CD4-positive, CD25-positive, alpha-beta regulatory T cell (primary cell): ENCODE measurements at regions not wholly inside any gene's neighbourhood (a gene's known extent, or its start where the extent isn't known, plus 50 kb on each side); places are given as distances from the start of the nearest gene placed in this dataset.

ENCODE experiments used
- ATAC-seq, 2 donors: fragments of 150-1000 bp; cut with Tn5 transposase; one replicate each; pipeline ENCODE4 v1.10.0; 2021; ENCODE audit warnings: low read depth in 2 of 2, moderate number of reproducible peaks in 2 of 2, moderate library complexity in 1 of 2
- DNase-seq, 3 donors: peaks; one replicate each; pipeline versions ENCODE4 v3.0.0 to v3.0.0-alpha.2; 2012 to 2022; ENCODE audit warnings: mixed read lengths in 1 of 3
- H3K27ac ChIP-seq: one replicate; pipeline ENCODE4 v1.7.0; 2013; ENCODE audit warnings: mild to moderate bottlenecking, low read length; ENCODE audit not compliant: insufficient read depth, poor library complexity, severe bottlenecking
- H3K27me3 ChIP-seq: one replicate; pipeline ENCODE4 v1.7.0; 2013; ENCODE audit warnings: low read length; ENCODE audit not compliant: control insufficient read depth, insufficient read depth
- H3K36me3 ChIP-seq: one replicate; pipeline ENCODE4 v1.7.0; 2013; ENCODE audit warnings: mild to moderate bottlenecking, low read length, moderate library complexity; ENCODE audit not compliant: control insufficient read depth, insufficient read depth
- H3K4me1 ChIP-seq: 2 replicates; pipeline ENCODE4 v1.7.0; 2013; ENCODE audit warnings: mild to moderate bottlenecking, low read length; ENCODE audit not compliant: insufficient read depth, control insufficient read depth, poor library complexity, severe bottlenecking
- H3K4me3 ChIP-seq: one replicate; pipeline ENCODE4 v1.7.0; 2013; ENCODE audit warnings: low read depth, mild to moderate bottlenecking, low read length, moderate library complexity
- H3K9me3 ChIP-seq, 2 experiments: 1 replicate in 1 of 2; 2 replicates in 1 of 2; pipeline ENCODE4 v1.7.0; 2013; ENCODE audit warnings: low read length in 2 of 2, mild to moderate bottlenecking in 1 of 2, moderate library complexity in 1 of 2; ENCODE audit not compliant: control insufficient read depth in 2 of 2
- H3K27ac Mint-ChIP-seq, 3 donors: one replicate each; pipeline ENCODE4 v1.8.0; 2020 to 2022; ENCODE audit warnings: mild to moderate bottlenecking in 3 of 3, mixed read lengths in 3 of 3, moderate library complexity in 2 of 3
- H3K27me3 Mint-ChIP-seq: one replicate; pipeline ENCODE4 v1.8.0; 2022; ENCODE audit warnings: mild to moderate bottlenecking, mixed read lengths
- H3K36me3 Mint-ChIP-seq: one replicate; pipeline ENCODE4 v1.8.0; 2020; ENCODE audit warnings: mixed read lengths
- H3K4me1 Mint-ChIP-seq, 4 donors: one replicate each; pipeline ENCODE4 v1.8.0; 2020 to 2022; ENCODE audit warnings: mixed read lengths in 4 of 4, mild to moderate bottlenecking in 1 of 4
- H3K4me3 Mint-ChIP-seq, 4 donors: one replicate each; pipeline ENCODE4 v1.8.0; 2020 to 2022; ENCODE audit warnings: mild to moderate bottlenecking in 4 of 4, mixed read lengths in 4 of 4, moderate library complexity in 3 of 4
- H3K9me3 Mint-ChIP-seq, 7 donors: one replicate each; pipeline ENCODE4 v1.8.0; 2020 to 2022; ENCODE audit warnings: mixed read lengths in 7 of 7, mild to moderate bottlenecking in 3 of 7, moderate library complexity in 2 of 7

DNA sequence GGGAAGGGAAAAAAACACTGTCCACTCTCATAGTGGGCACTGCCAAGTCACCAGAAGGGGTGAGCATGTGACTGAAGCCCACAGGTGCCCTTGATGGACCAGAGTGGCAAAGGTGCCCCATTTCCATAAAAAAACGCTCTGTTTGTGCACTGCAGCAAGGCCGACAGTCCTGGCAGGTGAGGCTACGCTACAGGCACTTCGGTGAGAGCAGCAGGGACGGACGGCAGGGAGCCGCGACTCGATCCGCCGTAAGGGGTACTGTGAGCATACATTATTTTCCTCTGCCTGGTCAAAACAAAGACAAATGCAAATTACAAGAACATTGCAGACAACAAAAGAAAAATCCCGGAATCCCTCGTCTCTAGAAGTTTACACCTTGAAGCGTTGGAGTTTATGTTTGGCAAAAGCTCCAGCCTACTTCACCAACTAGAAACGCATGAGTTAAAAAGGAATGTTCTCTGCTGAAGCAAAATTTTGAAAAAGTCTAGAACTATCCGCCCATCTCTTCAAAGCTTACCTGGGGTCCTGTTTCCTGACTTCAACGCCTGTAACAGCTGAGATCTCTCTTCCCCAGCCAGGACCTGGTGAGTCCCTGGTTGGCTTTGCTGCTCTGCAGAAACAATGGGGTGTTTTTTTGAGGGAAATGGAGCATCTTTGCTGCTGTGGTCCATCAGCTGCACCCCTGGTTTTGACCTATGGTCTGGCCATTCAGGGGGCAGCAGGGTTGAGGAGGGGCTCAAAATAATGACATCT is 52.9 kb upstream of the RFLNA start:
- DNase-seq (no peak), ATAC-seq (no peak)
- Mint-ChIP-seq H3K36me3 (no peaks in the 10 kb centered on the region), H3K27ac (no peak overlapping the region), H3K27me3 (peaks cover 7% of the 10 kb centered on the region), H3K4me1 (no peaks in the 10 kb centered on the region), H3K9me3 (peaks cover 0 to 10% (median 3%) of the 10 kb centered on the region in 7 donors), H3K4me3 (no peak overlapping the region)
- Histone ChIP-seq H3K36me3 (no peaks in the 10 kb centered on the region), H3K27ac (no peak overlapping the region), H3K4me1 (no peaks in the 10 kb centered on the region), H3K27me3 (no peaks in the 10 kb centered on the region), H3K9me3 (peaks cover 0 to 5% of the 10 kb centered on the region in 2 experiments), H3K4me3 (no peak overlapping the region)

- Mint-ChIP-seq H3K4me3 (no peak overlapping the region), H3K9me3 (peaks cover 0 to 16% (median 3%) of the 10 kb centered on the region in 7 donors), H3K36me3 (no peaks in the 10 kb centered on the region)
Measured at GRCh38 chr12:124242529-124243065, 52.3 kb upstream of the RFLNA start.

GRCh38 chr12:124243936-124244335 is 51.0 kb upstream of the RFLNA start:
- ATAC-seq (no peak), DNase-seq (no peak)
- Mint-ChIP-seq H3K36me3 (no peaks in the 10 kb centered on the region), H3K27ac (no peak overlapping the region), H3K4me3 (no peak overlapping the region), H3K4me1 (no peaks in the 10 kb centered on the region), H3K27me3 (peaks cover 7% of the 10 kb centered on the region), H3K9me3 (peaks cover 0 to 19% (median 4%) of the 10 kb centered on the region in 7 donors)
- H3K4me1 ChIP-seq = no peaks in the 10 kb centered on the region
- no peaks in the 10 kb centered on the region for H3K27me3 ChIP-seq
- no peaks in the 10 kb centered on the region for H3K36me3 ChIP-seq
- H3K27ac ChIP-seq = no peak overlapping the region
- peaks cover 6% of the 10 kb centered on the region in 2 experiments for H3K9me3 ChIP-seq
- H3K4me3 ChIP-seq = no peak overlapping the region

More at GRCh38 chr12:124242529-124243065, 52.3 kb upstream of the RFLNA start:
- Mint-ChIP-seq H3K4me1 (no peaks in the 10 kb centered on the region), H3K27me3 (peaks cover 7% of the 10 kb centered on the region), H3K27ac (no peak overlapping the region)
- no peak for ATAC-seq
- DNase-seq = no peak
- Histone ChIP-seq H3K4me1 (no peaks in the 10 kb centered on the region), H3K36me3 (no peaks in the 10 kb centered on the region), H3K27ac (no peak overlapping the region), H3K4me3 (no peak overlapping the region), H3K27me3 (no peaks in the 10 kb centered on the region), H3K9me3 (peaks cover 6% of the 10 kb centered on the region in 2 experiments)
